ENCODE measurements at regions not wholly inside any gene's neighbourhood (a gene's known extent, or its start where the extent isn't known, plus 50 kb on each side); places are given as distances from the start of the nearest gene placed in this dataset.

DNA sequence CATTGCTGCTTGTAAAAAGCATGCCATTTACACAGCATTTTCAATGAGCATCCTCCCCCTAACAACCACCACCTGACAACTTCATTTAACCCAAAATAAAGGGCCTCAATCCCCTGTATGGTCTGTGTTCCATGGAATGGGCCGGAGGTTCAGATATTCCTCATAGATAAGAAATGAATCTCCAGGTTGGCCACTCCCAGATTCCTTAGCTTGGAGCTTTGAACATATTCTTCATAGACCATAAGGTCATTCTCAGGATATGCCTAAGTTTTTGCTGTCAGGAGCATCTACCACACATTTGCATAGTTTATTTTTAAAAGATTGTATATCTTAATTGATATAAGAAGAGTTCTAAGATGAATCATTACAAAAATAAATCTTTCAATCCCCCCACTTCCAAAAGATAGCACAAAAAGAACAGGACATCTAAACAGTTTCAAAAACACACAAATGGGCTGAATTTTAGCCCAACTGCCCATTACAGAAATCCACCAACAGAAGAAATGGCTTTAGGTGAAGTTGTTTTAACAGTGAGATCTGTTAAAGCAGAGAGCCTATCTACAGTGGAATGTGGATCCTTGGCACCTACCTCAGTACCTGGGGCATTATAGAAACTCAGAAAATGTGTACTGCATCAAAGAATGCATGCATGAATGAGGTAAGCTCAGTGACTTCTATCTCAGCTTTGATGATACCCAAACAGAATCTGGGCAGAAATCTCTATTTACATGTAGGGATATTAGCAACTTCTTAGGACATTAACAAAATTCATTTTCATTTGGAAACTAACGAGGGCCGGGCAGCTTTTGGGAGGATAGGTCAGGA, 179.8 kb downstream of the SEC61B start:
- DNase-seq, result no peak

DNA sequence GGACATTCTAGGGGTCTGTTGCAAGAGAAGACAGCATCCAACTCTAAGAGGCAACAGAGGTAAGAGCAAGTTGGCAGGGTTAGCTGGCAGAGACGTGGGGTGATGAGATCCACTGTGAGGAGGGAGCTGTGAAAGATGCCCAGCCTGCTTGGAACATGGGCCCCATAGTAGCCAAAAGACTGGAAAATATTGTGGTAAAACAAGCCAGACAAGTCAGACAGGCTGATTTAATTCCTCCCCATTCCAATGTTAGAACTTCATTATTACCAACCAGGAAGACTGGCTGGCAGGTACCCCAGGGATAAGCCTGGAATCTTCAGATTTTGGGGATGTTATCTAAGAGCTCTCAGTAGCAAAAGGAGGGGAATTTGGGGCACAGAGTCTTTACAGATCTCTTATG, 181.3 kb downstream of the SEC61B start:
- no peak for DNase-seq

DNA sequence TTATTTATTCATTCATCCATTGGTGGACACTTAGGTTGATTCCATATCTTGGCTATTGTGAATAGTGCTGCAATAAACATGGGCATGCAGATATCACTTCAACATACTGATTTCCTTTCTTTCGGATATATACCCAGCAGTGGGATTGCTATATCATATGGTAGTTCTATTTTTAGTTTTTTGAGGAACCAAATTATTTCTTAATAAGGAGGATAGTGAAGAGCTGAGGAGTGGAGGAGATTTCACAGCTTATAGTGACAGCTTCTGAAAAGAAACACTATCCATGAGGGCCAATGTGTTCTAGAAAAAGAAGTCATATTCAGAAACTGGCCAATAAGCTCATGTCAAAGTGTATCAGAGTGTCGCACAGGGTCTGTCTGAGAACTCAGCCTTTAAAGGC, 183.3 kb downstream of the SEC61B start:
- no peak for DNase-seq

DNA sequence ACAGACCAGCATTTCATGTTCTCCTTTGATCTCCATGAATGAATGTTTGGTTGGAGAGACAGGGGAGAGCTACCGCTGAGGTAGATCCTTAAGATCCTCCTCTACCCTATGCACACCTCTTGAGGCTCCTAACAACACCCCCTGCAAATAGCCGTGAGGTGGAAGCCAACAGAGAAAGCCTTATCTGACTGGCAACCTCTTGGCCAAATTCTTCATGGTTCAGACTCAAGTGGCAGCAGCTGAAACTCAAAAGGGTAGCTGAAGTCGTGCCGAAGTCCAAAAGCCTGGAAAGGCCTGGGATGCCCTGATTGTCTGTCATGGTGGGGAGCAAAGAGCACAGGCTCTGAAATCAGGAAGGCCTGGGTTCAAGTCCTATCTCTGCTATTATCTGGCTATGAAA, 184.9 kb downstream of the SEC61B start:
- no peak for DNase-seq

DNA sequence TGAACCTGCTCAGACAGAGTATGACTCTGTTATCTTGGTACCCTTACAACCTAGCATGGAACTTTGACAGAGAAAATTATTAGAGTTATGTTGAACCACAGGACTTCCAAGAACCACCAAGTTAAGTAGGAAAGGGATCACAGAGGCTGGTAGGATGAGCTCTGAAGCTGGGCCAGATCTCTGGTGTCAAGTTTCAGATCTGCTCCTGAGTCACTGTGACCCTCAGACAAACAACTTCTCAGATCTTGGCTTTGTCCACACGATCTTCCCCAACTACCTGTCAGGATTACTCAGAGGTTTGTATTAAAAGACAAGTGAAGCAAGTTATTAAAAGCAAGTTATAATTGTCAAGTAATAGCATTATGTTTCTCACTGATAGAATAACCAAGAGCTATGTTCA, 189.0 kb downstream of the SEC61B start:
- DNase-seq, result no peak

DNA sequence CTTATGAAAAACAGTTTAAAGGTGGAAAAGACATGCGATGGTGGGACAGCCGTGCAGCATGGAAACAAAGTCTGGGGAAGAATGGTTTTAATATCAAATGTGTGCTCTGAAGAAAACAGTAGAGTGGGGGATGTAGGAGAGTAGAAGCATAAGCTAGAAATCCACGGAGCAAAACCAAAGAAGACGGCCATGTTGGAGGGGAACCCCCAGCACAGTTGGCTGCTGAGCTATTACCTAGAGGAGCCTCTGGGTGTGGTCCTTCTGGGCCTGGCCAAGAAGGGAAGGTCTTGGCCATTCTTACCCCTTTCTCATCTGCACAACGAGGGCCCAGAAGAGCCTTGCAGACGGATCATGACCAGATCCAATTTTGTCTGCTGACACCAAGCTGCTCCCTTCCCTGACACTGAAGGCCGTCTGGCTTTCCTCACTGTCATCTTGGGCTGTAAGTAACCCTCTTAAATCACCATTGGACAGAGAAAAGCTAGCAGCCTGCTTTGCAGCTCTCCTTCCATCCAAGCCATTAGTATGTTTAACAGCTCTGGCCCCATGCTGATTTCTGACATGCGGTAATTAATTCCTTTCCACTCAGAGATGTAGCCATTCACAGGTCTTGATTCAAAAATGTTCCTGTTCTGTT, 189.5 kb downstream of the SEC61B start:
- DNase-seq, result no peak

DNA sequence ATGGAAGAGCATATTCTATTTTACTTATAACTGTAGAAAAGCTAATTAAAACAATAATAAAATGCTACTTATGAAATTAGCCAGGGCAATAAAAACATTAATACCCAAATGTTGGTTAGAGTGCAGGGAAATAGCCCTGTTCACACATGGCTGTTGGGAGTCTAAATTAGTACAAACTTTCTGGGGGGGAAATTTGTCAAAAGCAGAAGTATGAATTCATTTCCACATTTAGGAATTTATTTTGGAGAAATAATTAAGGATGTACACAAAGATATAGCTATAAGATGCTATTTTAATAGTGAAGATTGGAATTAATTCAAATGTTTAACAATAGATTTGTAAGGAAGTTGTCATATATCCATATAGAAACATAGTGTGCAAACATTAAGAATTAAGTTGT, 190.5 kb downstream of the SEC61B start:
- no peak for DNase-seq

DNA sequence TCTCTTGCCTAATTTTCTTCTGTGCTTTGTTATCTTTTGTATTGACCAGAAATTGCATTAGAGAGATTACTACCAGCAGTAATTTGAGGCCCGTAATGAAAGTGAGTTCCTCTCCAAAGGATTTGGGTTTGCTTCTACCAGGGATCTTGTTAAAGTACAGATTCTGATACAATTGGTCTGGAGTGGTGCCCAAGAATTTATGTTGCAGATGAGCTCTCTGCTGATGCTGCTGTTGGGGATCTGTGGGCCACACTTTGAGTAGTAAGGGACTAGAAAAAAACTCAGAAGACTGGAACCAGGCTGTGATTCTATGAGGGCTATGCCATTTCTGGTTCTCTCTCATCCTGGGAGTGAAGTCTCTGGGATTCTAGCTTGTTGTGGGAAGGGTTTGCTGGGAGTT, 192.2 kb downstream of the SEC61B start:
- DNase-seq, result no peak

DNA sequence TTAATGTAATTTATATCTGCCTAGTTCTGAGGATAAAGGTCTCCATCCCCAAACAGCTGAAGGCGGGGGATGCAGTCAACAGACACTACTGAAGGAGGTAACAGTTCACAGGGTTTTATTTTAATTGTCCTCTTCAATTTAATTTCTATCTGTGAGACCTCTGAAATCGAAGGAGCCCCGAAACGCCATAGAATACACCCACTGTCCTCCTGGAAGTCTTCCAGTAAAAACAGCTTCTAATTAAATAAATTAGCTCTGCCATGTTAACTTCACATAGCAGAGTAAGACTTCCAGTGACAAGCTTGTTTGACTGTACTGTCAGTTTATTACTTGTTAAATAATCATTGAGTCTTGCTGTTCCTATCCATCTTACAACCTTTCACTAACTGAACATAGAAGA, 193.5 kb downstream of the SEC61B start:
- DNase-seq, result no peak

DNA sequence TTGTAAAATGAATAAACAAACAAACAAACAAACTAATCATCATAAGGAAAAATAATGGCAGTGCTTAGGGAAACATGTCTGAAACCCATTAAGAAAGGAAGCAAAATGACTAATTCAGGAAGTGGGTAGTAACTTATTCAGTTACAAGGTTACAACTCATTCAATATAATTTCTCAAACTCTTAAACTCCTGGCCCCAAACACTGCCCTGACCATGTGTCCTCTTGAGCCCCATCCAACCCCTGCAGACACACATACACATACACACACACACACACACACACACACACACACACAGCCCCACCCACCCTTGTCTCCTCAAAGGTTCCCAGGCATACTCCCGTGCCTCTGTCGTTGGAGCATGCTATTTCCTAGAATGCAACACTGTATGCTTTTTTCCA, 193.9 kb downstream of the SEC61B start:
- no peak for DNase-seq

DNA sequence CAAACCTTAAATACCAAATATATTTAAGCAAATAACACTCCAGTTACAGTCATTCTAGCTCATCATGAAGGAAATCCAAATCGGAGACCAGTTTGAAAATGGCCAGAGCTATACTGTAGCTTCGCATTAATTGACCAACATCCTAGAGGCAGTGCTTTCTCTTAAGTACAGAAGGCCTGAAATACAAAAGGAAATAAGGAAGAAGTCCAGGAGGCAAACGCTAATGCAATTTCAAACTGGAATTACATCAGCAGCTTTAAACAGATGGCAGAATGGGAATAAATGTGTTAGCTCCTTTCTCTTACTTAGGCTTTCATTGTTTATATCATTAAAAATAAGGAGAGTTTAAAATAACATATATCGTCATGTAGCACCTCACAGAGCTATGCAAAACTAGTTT, 197.0 kb downstream of the SEC61B start:
- no peak for DNase-seq

DNA sequence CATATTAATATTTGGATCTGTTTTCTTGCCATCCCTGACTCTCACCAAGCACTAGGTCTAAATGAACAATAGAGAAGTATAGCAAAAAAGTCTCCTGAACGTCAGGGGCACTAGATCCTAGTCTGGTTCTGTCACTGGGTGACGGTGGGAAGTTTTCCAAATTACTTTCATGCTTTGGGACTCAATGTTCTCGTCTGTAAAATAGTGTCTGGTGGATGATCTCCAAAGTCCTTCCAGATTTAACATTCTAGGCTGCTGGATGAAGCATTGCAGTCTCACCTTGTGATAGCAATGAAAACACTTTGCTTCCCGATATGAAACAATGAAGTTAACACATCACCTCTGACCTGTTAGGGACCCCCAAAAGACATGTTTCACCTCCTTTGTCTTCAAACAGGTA, 199.3 kb downstream of the SEC61B start:
- no peak for DNase-seq

DNA sequence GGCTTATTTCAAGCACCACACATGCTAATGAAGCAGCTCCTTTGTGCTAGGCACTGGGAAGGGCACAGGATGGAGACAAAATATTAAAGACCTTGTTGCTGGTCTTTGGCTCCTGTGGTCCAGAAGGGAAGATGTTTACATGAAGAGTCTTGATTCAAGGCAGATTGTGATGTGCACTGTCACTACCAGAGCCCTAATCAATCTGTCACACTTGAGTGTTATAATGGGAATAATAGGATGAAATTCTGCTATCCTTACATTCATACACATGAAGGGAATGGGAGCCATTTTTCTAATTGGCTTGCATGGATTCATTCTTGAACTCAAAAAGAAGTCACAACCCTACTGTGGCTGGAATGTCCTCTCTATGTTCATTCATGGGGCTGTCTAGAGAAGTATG, 203.0 kb downstream of the SEC61B start:
- no peak for DNase-seq

DNA sequence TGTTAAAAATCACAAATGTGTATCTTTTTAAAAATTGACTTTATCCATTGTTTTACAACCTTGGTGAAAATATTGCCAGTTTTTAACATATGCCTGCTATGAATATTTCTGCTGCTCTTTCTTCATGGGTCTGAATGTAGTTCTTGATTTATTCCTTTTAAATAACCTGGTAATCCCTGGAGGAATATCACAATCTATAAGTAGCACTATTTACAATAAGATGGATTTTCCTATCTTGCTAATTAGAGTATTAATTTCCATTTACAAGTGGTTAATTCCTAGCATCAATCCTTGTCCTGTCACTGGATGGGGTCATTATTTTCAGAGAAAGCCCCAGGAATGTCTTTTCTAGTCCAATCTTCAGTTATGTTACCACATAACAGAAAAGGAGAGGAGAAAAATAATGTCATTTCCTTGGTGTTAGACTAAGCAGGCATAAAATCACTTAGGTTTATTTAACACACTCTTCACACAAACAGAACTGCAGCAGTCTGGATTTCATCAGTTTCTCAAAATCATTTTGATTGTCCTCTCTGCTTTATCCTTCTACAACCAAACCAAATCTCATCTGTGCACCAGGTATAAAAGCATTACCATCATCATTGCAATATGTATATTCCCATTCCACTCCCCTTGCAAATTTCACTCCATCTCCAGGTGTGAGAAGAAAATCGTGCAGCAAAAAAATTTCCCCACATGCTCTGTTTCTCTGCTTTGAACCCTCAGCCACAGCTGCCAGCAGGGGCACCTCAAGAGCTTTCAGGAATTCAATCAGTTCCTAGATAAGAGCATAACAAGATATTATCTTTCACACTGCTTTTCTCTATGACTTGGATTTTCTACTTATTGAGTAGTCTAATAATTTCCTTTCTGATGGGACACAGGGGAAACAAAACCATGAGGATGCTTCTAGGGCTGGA, 204.1 kb downstream of the SEC61B start:
- DNase-seq, result no peak

DNA sequence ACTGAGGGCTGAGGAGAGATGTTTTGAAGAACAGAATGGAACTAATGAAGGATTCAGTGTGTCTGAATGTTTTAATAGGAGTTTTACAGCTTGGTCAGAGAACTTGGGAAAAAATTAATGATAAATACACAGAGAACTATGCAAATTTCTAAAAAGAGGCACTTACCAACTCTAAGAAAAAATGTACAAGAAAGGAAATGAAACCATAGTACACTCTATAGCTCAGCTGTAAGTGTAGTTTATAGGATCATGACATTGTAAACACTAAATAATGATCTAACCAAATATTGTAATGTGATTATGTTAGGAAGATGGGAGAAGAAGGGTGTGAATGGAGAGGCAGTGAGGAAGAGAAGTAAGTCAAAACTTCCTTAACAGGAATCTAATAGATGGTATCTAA, 205.2 kb downstream of the SEC61B start:
- no peak for DNase-seq

DNA sequence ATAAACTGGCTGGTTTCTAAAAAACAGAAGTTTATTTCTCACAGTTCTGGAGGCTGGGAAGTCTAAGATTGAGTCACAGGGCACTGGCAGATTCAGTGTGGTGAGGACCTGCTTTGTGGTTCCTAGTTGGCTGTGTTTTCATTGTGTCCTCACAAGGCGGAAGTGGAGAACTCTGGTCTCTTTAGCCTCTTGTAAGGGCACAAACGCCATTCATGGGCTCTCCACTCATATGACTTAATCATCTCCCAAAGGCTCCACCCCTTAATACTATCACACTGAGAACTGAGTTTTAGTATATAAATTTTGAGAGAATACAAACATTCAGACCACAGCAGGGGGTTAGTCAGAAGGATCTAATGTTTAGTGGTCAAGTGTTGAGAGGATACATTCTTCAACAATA, 208.2 kb downstream of the SEC61B start:
- no peak for DNase-seq

DNA sequence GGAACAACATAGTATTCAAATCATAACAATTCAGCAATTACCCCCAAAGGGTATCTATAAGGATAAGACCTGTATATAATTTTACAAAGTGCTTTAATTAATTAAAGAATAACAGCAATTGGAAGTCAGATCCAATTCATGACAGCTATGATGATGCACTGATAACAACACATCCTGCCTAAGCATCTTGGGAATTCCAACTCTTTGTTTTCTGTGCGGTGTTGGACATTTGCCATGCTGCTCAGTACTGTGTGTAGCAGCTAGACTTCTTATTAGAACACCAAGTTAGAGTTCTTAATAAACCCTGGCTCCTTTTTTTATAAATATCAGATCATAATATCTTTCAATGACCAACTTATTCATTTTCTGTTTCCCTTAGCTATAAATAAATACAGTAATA, 209.0 kb downstream of the SEC61B start:
- DNase-seq, result no peak

DNA sequence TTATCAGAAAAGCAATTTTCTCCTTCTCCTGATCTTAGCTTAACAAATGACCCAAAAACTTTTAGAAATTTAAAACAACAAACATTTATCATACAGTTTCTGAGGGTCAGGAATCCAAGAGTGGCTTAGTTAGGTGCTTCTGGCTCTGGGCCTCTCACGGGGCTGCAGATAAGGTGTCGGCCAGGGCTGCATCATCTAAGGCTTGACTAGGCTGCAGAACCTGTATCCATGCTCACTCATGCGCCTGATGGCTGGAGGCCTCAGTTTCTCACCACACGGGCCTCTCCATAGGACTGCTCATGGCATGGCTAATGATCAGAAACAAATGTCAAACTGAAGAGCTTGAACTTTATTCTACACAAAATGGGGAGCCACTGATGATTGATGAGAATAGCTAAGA, 210.0 kb downstream of the SEC61B start:
- no peak for DNase-seq

DNA sequence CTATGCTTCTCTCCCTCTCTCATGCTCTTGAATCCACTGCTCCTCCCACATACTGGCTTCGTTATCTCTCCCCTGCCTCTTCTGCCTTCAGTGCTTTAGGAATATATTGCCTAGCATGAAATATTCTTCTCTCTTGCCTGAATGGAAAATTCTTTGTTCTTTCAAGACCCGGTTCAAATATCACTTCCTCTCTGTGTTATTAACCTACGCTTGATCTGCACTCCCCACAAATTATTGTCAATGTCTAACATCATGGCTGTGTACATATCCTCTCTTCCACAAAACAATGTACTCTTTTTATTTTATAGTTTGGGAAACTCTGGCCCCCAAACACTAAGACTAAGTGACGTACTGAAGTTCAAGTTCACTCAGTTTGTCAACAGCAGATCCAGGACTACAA, 211.0 kb downstream of the SEC61B start:
- no peak for DNase-seq

DNA sequence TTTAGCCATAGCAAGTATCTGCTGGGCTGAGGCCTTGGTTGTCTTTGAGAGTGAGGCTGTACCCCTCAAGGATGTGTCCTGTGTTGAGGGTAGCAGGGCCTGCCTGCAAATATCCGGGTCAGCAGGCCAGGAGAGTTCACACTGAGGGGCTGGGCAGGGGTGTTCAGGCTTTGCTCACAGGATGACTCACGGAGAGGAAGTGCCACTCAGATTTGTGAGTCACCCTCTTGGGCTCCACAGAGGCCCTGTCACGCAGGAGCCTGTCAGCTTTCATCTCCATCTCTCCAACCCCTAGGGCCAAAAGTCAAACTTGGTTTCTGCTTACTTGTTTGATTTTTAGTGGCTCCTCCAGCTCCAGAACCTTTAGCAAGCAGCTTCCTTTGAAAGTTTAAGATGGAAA, 211.5 kb downstream of the SEC61B start:
- no peak for DNase-seq

DNA sequence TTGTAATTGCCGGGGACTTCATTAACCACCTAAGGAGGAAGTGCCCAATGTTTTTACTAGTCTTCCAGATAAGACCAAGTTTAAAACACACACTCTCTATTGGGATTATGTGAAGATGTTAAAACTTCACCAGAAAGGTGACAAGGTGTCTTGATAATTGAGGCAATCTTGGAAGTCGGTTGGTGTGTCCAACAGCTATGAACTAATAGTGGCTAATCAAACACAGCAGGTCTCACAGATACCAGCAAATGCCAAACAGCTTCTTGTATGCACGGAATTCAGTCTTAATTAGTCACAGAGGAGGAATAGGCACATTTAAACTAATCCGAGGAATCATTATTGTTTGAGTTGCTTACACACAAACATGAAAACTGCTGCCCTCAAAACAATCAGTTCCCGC, 214.5 kb downstream of the SEC61B start:
- no peak for DNase-seq

DNA sequence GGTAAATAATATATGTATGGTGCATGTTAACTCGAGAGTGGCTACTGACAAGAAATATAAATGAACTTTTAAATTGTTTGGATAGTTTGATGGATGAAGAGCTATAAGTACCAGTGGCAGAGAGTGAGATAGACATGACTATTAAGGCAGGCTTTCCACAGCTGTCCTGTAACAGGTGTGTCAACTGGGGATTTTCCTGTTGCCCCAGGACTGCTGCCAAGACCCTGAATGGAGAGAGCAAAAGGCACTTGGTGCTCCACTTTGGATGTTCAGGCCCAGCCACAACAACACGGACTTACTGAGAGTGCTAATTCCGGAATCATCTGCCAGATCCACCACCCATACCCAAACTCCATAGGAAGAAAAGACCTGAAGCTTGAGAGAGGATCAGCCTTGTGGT, 215.1 kb downstream of the SEC61B start:
- DNase-seq, result peak; percentile 13

DNA sequence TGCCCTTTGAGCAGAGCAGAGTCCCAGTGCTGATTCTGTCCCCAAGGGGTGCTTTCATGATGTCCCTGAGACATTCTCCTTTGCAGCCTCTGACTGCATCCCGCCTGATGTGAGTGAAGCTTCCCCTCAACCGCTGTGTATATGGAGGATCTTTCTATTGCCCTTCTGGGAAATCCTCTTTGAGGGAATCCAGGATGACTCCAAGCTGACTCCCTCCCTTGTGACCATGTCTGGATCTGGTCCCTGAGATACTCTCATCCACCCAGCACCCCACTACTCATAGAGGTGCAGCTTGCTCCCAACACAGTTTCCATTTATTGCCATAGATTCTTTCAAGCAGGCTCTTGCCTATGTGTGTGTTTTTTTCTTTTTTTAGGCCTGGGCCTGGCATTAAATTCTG, 216.5 kb downstream of the SEC61B start:
- no peak for DNase-seq

DNA sequence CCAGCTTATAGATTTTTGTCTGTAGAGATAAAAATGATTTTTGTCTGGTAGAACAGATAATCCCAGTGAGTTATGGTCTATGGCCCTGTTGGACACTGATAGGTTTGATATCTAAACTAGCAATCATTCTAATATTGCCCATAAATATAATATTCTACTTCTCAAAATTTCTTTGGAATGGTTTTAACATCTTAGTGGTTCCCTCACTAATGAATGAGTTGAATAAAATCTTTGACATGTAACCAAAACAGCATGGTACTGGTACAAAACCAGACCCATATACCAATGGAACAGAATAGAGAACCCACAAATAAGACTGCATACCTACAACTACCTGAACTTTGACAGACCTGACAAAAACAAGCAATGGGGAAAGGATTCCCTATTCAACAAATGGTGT, 219.7 kb downstream of the SEC61B start:
- no peak for DNase-seq

All from SHP77 treated with DMSO at 0.1 percent for 48 hours (cell line).